GM12874 (cell line): ENCODE measurements at regions not wholly inside any gene's neighbourhood (a gene's known extent, or its start where the extent isn't known, plus 50 kb on each side); places are given as distances from the start of the nearest gene placed in this dataset.

Experiments
- TF ChIP-seq, protein P1 (sequence below): IDR thresholded peaks from 2 replicates; pipeline ENCODE4 v1.5.1; 2011; ENCODE audit warnings: low read depth, mild to moderate bottlenecking, control low read depth, low read length, moderate library complexity; ENCODE audit not compliant: insufficient read depth

- TF ChIP-seq, protein P1, sequence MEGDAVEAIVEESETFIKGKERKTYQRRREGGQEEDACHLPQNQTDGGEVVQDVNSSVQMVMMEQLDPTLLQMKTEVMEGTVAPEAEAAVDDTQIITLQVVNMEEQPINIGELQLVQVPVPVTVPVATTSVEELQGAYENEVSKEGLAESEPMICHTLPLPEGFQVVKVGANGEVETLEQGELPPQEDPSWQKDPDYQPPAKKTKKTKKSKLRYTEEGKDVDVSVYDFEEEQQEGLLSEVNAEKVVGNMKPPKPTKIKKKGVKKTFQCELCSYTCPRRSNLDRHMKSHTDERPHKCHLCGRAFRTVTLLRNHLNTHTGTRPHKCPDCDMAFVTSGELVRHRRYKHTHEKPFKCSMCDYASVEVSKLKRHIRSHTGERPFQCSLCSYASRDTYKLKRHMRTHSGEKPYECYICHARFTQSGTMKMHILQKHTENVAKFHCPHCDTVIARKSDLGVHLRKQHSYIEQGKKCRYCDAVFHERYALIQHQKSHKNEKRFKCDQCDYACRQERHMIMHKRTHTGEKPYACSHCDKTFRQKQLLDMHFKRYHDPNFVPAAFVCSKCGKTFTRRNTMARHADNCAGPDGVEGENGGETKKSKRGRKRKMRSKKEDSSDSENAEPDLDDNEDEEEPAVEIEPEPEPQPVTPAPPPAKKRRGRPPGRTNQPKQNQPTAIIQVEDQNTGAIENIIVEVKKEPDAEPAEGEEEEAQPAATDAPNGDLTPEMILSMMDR, result no peak
Measured at GRCh38 chr1:168907053-168907452, 178.0 kb upstream of the DPT start.

DNA sequence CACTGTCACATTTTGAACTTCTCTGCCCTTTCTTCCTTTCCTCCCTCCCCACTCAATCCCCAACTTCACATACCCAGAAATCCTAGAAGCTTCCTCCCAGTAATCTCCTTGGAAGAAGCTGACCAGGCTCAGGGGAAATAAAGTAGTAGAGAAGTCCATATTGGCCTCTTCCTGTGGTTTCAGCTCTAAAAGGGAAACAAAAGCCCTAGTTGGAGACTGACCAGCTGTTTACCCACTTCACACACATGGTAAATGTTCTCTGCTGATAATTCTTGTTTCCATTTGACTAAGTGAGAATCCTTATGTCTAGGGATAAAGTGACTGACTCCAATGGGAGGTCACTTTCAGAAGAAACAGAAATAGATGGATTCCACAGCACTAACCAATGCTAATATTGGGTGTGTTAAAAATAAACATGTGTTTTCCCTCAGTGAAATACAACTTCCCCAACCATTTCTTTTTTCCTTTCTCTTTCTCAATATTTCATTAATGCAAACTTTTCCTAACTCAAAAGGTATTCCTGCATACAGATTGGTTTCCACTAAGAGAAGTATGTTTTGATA, 178.9 kb upstream of the DPT start:
- TF ChIP-seq, protein P1, result no peak

- TF ChIP-seq, protein P1, result no peak
Measured at GRCh38 chr1:168910403-168910802, 181.4 kb upstream of the DPT start.

- TF ChIP-seq, protein P1, result no peak
Measured at GRCh38 chr1:168911370-168911769, 182.4 kb upstream of the DPT start.

DNA sequence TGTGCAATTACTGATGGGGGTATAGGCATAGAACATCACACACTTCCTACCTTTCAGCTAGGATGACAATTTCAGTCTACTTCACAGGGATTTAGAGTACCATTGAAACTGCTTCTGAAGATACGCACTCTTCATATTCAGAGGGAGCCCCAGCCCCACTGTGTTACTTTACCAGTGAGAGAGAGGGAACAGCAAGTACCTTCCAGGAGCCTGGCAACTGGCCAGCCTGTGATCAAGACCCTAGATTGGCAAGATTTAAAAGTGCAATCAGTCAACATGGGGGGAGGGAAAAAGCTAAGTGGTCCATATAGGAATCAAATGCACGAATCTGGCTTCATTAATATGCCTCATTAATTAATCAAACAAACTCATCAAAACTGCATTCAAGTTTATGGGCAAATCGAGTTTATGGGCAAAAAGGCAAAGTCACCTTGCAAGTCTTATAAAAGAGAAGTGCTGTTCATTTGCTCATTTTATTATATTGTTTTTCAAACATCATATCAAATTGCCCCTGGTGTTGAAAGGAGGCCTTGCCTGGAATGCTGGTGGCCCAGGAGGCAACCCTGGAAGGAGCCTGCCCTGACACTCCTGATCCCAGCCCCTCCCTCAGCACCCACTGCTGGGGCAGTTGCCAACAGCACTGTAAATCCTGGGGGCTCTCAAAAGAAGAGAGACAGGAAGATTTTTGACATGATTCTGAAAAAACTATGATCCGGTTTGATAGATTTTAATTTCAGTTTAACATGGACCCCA, 184.9 kb upstream of the DPT start:
- TF ChIP-seq, protein P1, result no peak

GRCh38 chr1:168917309-168917708, 188.3 kb upstream of the DPT start:
- TF ChIP-seq, protein P1, result no peak

- TF ChIP-seq, protein P1, result no peak
Measured at GRCh38 chr1:168917796-168918195, 188.7 kb upstream of the ATP1B1 start.
